Colon (tissue), 2 donors: ENCODE measurements at regions not wholly inside any gene's neighbourhood (a gene's known extent, or its start where the extent isn't known, plus 50 kb on each side); places are given as distances from the start of the nearest gene placed in this dataset.

ENCODE experiments used
- FAIRE-seq: peaks from 2 replicates; lab custom pipeline; 2012; peaks lifted over from hg19 to GRCh38; lab: Jason Lieb, UNC
- donor health status: control.
- donor health status: control.

DNA sequence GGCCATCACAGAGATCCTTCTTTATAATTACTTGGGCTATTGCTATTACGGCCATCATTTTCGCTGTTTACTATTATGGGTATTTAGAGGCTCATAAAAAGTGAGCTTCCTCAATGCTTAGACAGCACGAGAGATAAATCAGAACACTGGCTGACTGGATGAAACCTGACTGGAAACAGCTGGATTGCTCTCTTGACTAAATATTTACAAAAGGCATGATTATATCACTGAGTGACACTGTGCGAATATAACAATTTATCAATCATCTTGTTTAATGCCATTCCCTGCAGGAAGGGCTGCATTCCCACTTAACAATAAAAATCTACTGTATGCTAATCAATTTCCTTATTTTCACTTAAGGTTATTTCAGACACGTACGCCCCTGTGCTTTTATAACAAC is 260.1 kb upstream of the ARID1B start:
- no peak for FAIRE-seq

- FAIRE-seq = no peak
These were observed 261.9 kb upstream of the ARID1B start for GRCh38 chr6:156515242-156515641.

DNA sequence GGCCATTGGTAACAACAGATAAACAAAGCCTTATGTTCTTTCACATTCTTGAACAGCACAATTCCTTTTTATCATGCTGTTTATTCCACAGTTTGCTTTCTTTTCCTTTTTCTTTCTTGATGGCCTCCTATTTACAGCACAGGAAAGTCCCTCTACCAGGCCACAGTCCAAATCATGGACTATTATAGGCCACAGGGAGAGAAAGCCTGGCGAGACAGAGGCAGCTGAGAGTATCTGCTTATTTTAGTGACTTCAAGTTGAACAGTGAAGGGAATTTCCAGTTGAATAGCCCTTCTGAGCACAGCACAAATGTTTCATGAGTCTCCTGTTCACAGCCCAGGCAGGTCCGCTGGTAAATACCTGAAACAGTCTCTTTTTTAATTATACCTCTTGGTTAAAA is 263.7 kb upstream of the ARID1B start:
- no peak for FAIRE-seq

DNA sequence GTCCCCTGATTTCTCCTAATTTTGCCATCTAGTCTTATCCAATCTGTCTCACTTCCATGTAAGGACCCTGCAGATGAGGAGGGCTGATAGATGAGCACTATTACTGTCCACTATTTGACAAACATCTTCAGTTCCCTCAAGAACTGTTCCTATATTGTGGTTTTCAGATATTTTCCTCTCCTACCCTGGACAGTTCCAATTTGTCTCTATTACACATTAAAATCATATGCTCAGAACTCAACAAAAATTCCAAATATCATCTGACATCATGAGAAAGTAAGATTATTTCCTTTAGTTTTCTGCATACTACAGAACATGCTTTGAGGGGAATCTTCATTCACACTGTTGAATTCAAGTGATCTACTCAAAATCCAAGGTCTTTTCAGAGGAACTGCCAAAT is 265.6 kb upstream of the ARID1B start:
- FAIRE-seq = no peak

GRCh38 chr6:156511051-156511450 is 266.1 kb upstream of the ARID1B start:
- no peak for FAIRE-seq

- FAIRE-seq = no peak
These were observed 266.9 kb upstream of the ARID1B start for GRCh38 chr6:156510242-156510641.

- no peak for FAIRE-seq
These were observed 267.7 kb upstream of the ARID1B start for GRCh38 chr6:156509496-156509895.

- FAIRE-seq = no peak
These were observed 268.3 kb upstream of the ARID1B start for GRCh38 chr6:156508923-156509322.

DNA sequence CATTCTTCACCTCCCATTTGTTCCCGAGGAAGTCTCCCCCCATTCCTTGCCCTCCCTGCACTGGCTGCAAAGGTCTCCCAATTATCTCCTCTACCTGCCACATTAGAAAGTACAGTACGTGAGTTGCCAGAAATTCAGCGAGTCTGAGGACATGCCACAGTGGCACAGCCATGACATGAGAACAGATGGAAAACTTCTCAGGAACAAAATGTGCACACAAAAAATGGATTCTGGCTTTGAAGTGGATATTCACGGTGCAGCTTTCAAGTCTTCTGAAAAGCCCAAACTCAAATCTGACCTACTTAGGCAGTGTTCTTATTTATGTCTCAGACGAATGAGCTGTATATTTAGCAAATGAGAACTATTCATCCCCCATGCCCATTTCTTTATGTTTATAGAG is 269.1 kb upstream of the ARID1B start:
- no peak for FAIRE-seq

DNA sequence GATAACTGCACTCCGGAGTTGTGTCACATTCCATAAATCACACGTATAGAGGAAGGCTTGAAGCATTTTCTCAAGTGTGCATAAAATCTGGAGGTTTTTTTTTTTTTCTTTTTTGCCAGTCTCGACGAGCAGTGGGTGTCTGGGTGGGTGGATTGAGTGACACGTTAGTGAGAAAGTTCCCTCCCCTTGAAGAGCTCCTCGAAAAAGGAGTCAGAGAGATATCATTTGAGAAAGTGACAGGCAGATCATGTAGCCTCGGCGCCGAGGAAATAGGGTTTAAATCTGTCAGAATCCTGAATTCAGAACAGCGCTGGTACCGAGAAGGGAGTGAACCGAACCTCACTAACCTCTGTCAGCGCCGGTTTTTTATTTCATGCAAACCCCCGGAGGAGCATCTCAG is 269.5 kb upstream of the ARID1B start:
- FAIRE-seq = no peak

- FAIRE-seq = no peak
These were observed 270.1 kb upstream of the ARID1B start for GRCh38 chr6:156507106-156507505.

- FAIRE-seq = no peak
These were observed 274.1 kb upstream of the ARID1B start for GRCh38 chr6:156502969-156503504.

GRCh38 chr6:156497618-156498017 is 279.6 kb upstream of the ARID1B start:
- FAIRE-seq = no peak

- FAIRE-seq = no peak
These were observed 289.3 kb upstream of the ARID1B start for GRCh38 chr6:156487877-156488276.

GRCh38 chr6:156485150-156485549 is 292.0 kb upstream of the ARID1B start:
- FAIRE-seq = no peak

GRCh38 chr6:156474507-156475120 is 302.6 kb upstream of the ARID1B start:
- no peak for FAIRE-seq

- no peak for FAIRE-seq
These were observed 306.2 kb upstream of the ARID1B start for GRCh38 chr6:156471000-156471399.

DNA sequence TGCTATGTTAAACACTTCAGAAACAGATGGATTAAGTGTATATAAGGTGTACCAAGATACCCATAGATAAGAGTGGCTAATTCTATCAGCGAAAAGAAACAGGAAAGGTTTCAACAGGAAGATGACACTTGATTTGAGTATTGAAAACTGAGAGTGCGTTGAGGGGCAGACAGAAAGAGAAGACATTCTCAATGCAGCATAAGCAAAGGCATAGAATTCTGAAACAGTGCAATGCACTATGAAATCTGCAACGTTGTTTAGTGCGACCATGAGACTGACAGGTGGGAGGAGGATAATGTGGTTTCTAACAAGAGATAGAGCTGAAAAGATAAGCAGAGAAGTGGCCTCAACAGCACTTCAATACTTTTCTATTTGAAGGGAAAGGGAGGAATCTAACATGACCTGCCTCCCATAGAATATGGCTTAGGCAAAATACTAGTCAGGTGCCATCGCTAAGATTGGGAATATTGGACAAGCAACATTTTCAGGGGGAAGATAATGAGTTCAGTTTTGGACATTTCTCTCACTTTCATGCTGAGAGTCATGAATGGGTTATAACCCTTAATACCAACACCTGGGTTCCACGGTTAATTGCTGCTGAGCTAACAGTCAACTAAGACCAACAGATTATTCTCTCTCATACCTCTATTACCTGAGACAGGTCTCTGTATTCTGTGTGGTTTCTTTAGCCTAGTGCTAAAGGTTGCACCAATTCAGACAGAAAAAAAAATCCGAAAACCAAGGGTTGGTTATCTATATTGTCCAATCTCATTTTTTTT is 312.9 kb upstream of the ARID1B start:
- no peak for FAIRE-seq

DNA sequence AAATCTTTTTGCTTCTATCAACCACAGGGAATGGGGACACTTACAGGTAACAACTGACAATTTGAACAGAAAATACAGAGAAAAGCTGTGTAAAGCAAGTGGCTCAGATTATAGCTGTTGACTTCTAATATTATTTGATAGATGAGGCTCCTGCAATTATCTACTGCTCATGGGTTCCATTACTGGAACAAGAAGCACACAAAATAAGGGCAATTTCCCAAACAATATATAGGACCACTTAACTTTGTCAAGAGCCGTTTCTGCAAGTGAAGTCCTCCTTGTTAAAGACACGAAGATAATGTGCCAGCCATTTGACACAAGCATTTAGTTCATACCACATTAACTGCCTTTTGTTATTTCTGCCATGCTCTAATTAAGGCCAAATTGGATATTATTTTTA is 315.5 kb upstream of the ARID1B start:
- FAIRE-seq = no peak

- FAIRE-seq = no peak
These were observed 319.6 kb upstream of the ARID1B start for GRCh38 chr6:156457601-156458000.

DNA sequence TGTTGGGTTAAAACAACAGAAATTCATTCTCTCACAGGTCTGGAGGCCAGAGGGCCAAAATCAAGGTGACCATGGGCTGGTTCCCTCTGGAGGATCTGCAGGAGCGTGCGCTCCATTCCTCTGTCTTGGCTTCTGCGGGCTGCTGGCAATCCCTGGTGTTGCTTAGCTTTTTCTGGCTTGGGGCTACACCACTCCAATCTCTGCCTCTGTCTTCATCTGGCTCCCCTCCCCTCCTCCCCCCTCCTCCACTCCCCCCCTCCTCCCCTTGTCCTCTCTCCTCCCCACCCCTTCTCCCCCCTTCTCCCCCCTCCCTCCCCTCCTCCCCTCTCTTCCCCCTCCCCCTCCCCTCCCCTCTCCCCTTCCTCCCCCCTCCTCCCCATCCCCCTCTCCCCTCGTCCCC is 321.3 kb upstream of the ARID1B start:
- FAIRE-seq = no peak

DNA sequence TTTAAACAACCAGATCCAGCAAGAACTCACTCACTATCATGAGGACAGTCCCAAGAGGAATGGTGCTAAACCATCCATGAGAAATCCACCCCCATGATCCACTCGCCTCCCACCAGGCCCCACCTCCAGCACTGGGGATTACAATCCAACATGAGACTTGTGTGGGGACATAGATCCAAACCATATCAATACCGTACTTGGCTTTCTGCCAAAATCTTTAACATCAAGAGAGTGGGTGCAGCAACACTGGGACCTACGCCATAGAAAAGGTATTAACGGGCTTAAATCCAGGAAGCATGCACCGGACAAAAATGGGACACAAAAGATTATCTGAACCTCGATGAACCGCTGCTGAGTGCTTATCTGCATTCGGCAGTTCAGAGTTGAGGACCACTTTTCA is 322.3 kb upstream of the ARID1B start:
- no peak for FAIRE-seq

DNA sequence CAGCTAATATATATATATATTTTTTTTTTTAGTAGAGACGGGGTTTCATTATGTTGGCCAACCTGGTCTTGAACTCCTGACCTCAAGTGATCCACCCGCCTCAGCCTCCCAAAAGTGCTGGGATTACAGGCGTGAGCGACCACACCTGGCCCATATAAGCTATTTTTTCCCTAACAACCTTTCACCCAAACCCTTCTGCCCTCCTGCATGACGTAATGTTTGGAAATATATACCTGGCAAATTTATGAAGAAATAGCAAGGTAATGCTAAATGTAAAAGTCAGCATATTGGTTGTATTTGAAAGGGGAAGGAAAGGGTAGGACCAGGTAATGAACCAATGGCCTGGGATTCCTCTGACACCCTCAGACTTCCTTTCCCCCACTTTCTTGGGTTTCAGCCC is 325.5 kb upstream of the ARID1B start:
- no peak for FAIRE-seq

DNA sequence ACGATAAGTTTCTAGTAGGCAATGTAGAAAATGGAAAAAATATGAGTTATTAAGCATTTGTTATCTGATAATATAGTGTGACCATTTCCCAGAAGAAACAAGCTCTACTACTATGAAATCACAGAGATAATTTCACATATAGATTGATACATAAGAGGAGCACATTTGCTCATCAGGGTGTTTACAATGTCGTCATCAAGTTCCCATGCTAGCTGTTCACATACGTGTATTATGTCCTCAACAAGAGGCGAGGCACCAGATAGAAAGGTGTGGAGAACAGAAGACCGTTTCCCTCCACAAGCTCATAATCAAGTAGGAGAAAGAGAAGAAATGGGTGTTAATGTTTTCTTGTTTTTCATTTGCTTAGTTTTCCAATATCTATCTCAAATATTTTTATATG is 326.1 kb upstream of the ARID1B start:
- no peak for FAIRE-seq
